HepG2 (cell line): ENCODE measurements at regions not wholly inside any gene's neighbourhood (a gene's known extent, or its start where the extent isn't known, plus 50 kb on each side); places are given as distances from the start of the nearest gene placed in this dataset.

ENCODE experiments used
- ATAD3A ChIP-seq: sonication (generic); formaldehyde crosslinking; IDR thresholded peaks from 2 replicates; pipeline ENCODE4 v1.4.0; 2020; ENCODE audit warnings: missing genetic modification reagents
- ATF3 ChIP-seq: sonication (generic); formaldehyde crosslinking; IDR thresholded peaks from 2 replicates; pipeline ENCODE4 v1.4.0; 2020; ENCODE audit warnings: missing genetic modification reagents
- BRCA1 ChIP-seq: sonication (generic); formaldehyde crosslinking; IDR thresholded peaks from 2 replicates; pipeline ENCODE4 v1.4.0; 2020; ENCODE audit warnings: missing genetic modification reagents
- HNF1B ChIP-seq: sonication (generic); formaldehyde crosslinking; IDR thresholded peaks from 2 replicates; pipeline ENCODE4 v1.5.1; 2020; ENCODE audit warnings: mild to moderate bottlenecking, moderate library complexity, missing genetic modification reagents
- RAD21 ChIP-seq: fragments of 450-650 bp; formaldehyde crosslinking; IDR thresholded peaks from 2 replicates; pipeline ENCODE4 v1.5.0; 2020; ENCODE audit warnings: mild to moderate bottlenecking
- TF ChIP-seq, protein P1 (sequence below): sonication (generic); formaldehyde crosslinking; IDR thresholded peaks from 2 replicates; pipeline ENCODE4 v1.4.0; 2020; ENCODE audit warnings: missing genetic modification reagents
- TF ChIP-seq, protein P2 (sequence below): sonication (generic); formaldehyde crosslinking; IDR thresholded peaks from 2 replicates; pipeline ENCODE4 v1.4.0; 2020; ENCODE audit warnings: missing genetic modification reagents

- TF ChIP-seq HNF1B (CRISPR knock-in tag) = no peak
- TF ChIP-seq BRCA1 (CRISPR knock-in tag) = no peak
- TF ChIP-seq ATAD3A (CRISPR knock-in tag) = no peak
- TF ChIP-seq RAD21 = no peak
- TF ChIP-seq, protein P1, sequence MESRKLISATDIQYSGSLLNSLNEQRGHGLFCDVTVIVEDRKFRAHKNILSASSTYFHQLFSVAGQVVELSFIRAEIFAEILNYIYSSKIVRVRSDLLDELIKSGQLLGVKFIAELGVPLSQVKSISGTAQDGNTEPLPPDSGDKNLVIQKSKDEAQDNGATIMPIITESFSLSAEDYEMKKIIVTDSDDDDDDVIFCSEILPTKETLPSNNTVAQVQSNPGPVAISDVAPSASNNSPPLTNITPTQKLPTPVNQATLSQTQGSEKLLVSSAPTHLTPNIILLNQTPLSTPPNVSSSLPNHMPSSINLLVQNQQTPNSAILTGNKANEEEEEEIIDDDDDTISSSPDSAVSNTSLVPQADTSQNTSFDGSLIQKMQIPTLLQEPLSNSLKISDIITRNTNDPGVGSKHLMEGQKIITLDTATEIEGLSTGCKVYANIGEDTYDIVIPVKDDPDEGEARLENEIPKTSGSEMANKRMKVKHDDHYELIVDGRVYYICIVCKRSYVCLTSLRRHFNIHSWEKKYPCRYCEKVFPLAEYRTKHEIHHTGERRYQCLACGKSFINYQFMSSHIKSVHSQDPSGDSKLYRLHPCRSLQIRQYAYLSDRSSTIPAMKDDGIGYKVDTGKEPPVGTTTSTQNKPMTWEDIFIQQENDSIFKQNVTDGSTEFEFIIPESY (CRISPR knock-in tag) = no peak
- no peak for TF ChIP-seq ATF3
- TF ChIP-seq, protein P2, sequence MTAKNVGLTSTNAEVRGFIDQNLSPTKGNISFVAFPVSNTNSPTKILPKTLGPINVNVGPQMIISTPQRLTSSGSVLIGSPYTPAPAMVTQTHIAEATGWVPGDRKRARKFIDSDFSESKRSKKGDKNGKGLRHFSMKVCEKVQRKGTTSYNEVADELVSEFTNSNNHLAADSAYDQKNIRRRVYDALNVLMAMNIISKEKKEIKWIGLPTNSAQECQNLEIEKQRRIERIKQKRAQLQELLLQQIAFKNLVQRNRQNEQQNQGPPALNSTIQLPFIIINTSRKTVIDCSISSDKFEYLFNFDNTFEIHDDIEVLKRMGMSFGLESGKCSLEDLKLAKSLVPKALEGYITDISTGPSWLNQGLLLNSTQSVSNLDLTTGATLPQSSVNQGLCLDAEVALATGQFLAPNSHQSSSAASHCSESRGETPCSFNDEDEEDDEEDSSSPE (CRISPR knock-in tag) = no peak
Measured at GRCh38 chr6:4186385-4186784, 51.0 kb upstream of the ECI2 start.
